HG02571 (cell line): ENCODE measurements at regions not wholly inside any gene's neighbourhood (a gene's known extent, or its start where the extent isn't known, plus 50 kb on each side); places are given as distances from the start of the nearest gene placed in this dataset.
"Not testable (repeated sequence)": the region's sequence is repeated elsewhere in the genome, so short reads cannot be mapped to it uniquely, and the experiment has no call there.

Source experiments
- ATAC-seq: cut with Tn5 transposase; IDR thresholded peaks from one replicate; pipeline ENCODE4 v1.9.1; 2021; ENCODE audit warnings: mild to moderate bottlenecking, moderate library complexity; ENCODE audit not compliant: unreplicated experiment

- no peak for ATAC-seq
Observed at GRCh38 chr6:81909981-81910900, 157.8 kb upstream of the TENT5A start.

GRCh38 chr6:81909162-81909561 lies 156.7 kb upstream of the TENT5A start:
- ATAC-seq: no peak

GRCh38 chr6:81906709-81907204 lies 154.3 kb upstream of the TENT5A start:
- peak; percentile 69 for ATAC-seq

GRCh38 chr6:81906041-81906440 lies 153.6 kb upstream of the TENT5A start:
- ATAC-seq: no peak

- ATAC-seq: no peak
Observed at GRCh38 chr6:81901551-81901966, 149.1 kb upstream of the TENT5A start.

GRCh38 chr6:81900616-81901015 lies 148.1 kb upstream of the TENT5A start:
- no peak for ATAC-seq

GRCh38 chr6:81897793-81898192 lies 145.3 kb upstream of the TENT5A start:
- ATAC-seq: no peak

- ATAC-seq: no peak
Observed at GRCh38 chr6:81896525-81897503, 144.3 kb upstream of the TENT5A start.

GRCh38 chr6:81895511-81896185 lies 143.2 kb upstream of the TENT5A start:
- ATAC-seq: no peak

GRCh38 chr6:81894788-81895271 lies 142.3 kb upstream of the TENT5A start:
- ATAC-seq: no peak

- ATAC-seq: no peak
Observed at GRCh38 chr6:81894306-81894705, 141.8 kb upstream of the TENT5A start.

GRCh38 chr6:81892891-81893290 lies 140.4 kb upstream of the TENT5A start:
- ATAC-seq: no peak

GRCh38 chr6:81891874-81892273 lies 139.4 kb upstream of the TENT5A start:
- no peak for ATAC-seq

- no peak for ATAC-seq
Observed at GRCh38 chr6:81890846-81891245, 138.4 kb upstream of the TENT5A start.

- ATAC-seq: no peak
Observed at GRCh38 chr6:81889377-81890053, 137.0 kb upstream of the TENT5A start.

- not testable (repeated sequence) for ATAC-seq
Observed at GRCh38 chr6:81886909-81887308, 134.4 kb upstream of the TENT5A start.

GRCh38 chr6:81886157-81886556 lies 133.7 kb upstream of the TENT5A start:
- ATAC-seq: no peak

GRCh38 chr6:81881660-81882059 lies 129.2 kb upstream of the TENT5A start:
- no peak for ATAC-seq

GRCh38 chr6:81878479-81878878 lies 126.0 kb upstream of the TENT5A start:
- no peak for ATAC-seq

GRCh38 chr6:81876971-81877370 lies 124.5 kb upstream of the TENT5A start:
- ATAC-seq: no peak
